Activated CD4-positive, alpha-beta T cell treated with anti-CD3 and anti-CD28 coated beads, Interleukin-2, amount 10 ng/mL, durations not matched to agents 7 days and 5 days (primary cell): ENCODE measurements at regions not wholly inside any gene's neighbourhood (a gene's known extent, or its start where the extent isn't known, plus 50 kb on each side); places are given as distances from the start of the nearest gene placed in this dataset.

Experiments used
- CTCF ChIA-PET: fragments of 350-600 bp; sonication (Branson Sonifier 250); formaldehyde crosslinking; loops from one replicate; lab custom pipeline; 2021; ENCODE audit warnings: antibody characterized with exemption; lab: Charles Lee
- POLR2A ChIA-PET: fragments of 350-600 bp; sonication (Branson Sonifier 250); formaldehyde crosslinking; loops from one replicate; lab custom pipeline; 2021; ENCODE audit warnings: antibody characterized with exemption; lab: Charles Lee
- DNase-seq: peaks from one replicate; pipeline ENCODE4 v3.0.0-alpha.2; 2020
- H3K27ac Mint-ChIP-seq: one replicate; pipeline ENCODE4 v1.8.0; 2021; ENCODE audit warnings: mild to moderate bottlenecking, moderate library complexity, mixed read lengths
- H3K27me3 Mint-ChIP-seq: one replicate; pipeline ENCODE4 v1.8.0; 2021; ENCODE audit warnings: mixed read lengths
- H3K36me3 Mint-ChIP-seq: one replicate; pipeline ENCODE4 v1.8.0; 2021; ENCODE audit warnings: low read depth, mixed read lengths
- H3K4me1 Mint-ChIP-seq: one replicate; pipeline ENCODE4 v1.8.0; 2021; ENCODE audit warnings: mixed read lengths
- H3K4me3 Mint-ChIP-seq: one replicate; pipeline ENCODE4 v1.8.0; 2021; ENCODE audit warnings: mild to moderate bottlenecking, moderate library complexity, mixed read lengths
- H3K9me3 Mint-ChIP-seq: one replicate; pipeline ENCODE4 v1.8.0; 2021; ENCODE audit warnings: mixed read lengths

DNA sequence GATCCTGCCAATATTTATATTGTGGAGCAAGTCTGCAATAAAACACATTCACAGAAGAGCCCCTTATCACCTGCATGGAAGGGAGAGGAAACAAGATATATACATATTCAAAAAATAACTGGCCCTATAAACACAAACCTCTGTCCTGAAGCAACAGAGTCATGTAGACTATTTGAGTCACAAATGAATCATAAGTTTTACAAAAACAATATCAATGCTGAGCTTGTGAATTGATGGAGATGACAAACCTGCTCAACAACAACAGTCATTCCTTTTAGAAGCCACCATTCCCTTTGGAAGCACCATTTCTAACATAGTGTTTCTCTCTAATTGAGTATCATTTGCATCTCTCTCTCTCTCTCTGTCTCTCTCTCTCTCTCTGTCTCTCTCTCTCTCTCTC is 313.9 kb downstream of the MID1IP1 start:
- Mint-ChIP-seq H3K4me3 (no peak overlapping the region), H3K36me3 (no peaks in the 10 kb centered on the region), H3K27ac (no peak overlapping the region), H3K9me3 (no peaks in the 10 kb centered on the region), H3K4me1 (no peaks in the 10 kb centered on the region), H3K27me3 (peaks cover 3% of the 10 kb centered on the region)
- DNase-seq, result no peak
- CTCF ChIA-PET, result no interaction called here
- POLR2A ChIA-PET, result no interaction called here

DNA sequence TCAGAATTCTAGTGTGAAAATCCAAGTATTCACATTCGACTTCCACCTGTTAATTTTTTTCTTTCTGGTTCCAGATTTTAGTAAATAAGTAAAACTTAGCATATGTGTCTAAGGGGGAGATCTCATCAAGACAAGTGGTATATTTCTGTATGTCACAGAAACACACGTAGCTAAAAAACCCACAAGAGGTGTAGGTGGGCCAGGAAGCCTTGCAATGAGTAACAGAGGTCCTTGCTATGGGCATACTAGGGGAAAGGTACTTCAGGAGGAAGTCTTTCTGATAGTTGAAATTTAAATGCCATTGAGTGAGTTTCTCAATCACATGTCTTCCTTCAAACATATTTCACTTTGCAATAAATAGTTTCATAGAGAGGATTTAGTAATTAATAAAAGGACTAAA is 315.8 kb downstream of the MID1IP1 start:
- Mint-ChIP-seq H3K9me3 (no peaks in the 10 kb centered on the region), H3K27me3 (peaks cover 3% of the 10 kb centered on the region), H3K4me3 (no peak overlapping the region), H3K4me1 (no peaks in the 10 kb centered on the region), H3K36me3 (no peaks in the 10 kb centered on the region), H3K27ac (no peak overlapping the region)
- CTCF ChIA-PET, result no interaction called here
- POLR2A ChIA-PET, result no interaction called here
- no peak for DNase-seq

DNA sequence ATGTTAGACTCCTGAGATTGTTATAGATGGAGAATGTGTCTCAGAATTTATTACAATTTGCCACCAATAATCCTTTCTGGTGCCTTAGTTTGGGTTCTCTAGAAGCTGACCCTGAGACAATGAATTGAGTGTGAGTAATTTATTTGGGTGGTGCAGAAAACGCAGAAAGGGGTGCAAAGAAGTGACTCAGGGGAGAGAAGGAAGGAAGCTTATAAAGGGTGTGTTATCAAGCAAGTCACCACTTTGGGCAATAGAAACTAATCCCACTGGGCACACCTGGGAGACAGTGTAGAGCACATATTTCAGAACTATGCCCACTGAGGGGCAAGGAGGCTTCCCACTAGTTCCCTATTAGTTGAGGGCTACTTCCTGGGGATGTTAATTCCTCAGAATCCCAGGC is 320.6 kb downstream of the MID1IP1 start:
- no peaks in the 10 kb centered on the region for H3K9me3 Mint-ChIP-seq
- H3K4me1 Mint-ChIP-seq, result no peaks in the 10 kb centered on the region
- no peaks in the 10 kb centered on the region for H3K27me3 Mint-ChIP-seq
- POLR2A ChIA-PET, result no interaction called here
- DNase-seq, result no peak
- H3K27ac Mint-ChIP-seq, result no peak overlapping the region
- H3K36me3 Mint-ChIP-seq, result no peaks in the 10 kb centered on the region
- CTCF ChIA-PET, result no interaction called here
- no peak overlapping the region for H3K4me3 Mint-ChIP-seq

DNA sequence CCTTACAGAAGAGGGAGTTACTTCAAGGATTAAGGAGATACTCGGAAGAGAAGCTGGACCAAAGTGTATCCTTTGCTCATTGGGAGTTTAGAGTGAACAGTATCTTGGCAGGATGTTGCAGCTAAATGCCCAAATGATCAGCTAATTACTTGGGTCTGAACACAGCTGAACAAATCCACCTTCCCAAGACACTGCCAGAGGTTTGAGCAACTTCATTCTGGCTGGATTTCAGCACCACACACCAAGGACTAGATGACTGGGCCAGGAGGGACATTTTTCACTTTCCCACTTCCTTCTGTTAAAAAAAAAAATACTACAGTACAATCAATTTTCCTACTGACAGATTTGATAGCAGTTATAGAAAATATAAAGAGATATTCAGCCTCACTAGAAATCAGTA is 324.6 kb downstream of the MID1IP1 start:
- no peaks in the 10 kb centered on the region for H3K4me1 Mint-ChIP-seq
- H3K4me3 Mint-ChIP-seq, result no peak overlapping the region
- H3K27ac Mint-ChIP-seq, result no peak overlapping the region
- DNase-seq, result no peak
- ChIA-PET POLR2A (no interaction called here), CTCF (interaction anchor here (1.1 kb wide), 2 partner anchors 13 to 324 kb away, joined by 3 read pairs; no protein-coding TSS in a partner anchor)
- no peaks in the 10 kb centered on the region for H3K27me3 Mint-ChIP-seq
- no peaks in the 10 kb centered on the region for H3K36me3 Mint-ChIP-seq
- H3K9me3 Mint-ChIP-seq, result no peaks in the 10 kb centered on the region

DNA sequence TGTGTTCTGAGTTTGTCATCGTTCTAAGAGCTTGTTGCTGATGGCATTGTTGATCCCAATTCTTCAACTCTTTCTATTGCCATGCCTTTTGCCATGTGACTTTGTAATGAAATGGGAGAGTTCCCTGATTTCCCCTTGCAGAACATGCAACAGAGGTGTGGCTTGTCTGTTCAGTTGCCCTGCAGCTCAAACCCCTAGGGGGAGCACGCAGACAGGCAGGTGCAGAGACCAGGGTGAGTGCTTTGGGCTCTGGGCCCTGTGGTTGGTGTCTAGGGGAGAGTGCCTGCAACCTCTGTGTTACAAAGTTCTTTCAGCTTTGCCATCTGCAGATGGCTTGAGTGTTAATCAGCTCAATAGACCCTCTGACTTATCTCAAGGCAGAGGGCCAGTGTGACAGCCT is 332.7 kb downstream of the MID1IP1 start:
- H3K9me3 Mint-ChIP-seq, result peaks cover 2% of the 10 kb centered on the region
- H3K27ac Mint-ChIP-seq, result no peak overlapping the region
- CTCF ChIA-PET, result interaction anchor here (0.6 to 1.5 kb wide), 4 partner anchors 18 to 105 kb away, joined by 3 to 7 read pairs (median 3); no protein-coding TSS in a partner anchor
- POLR2A ChIA-PET, result no interaction called here
- H3K27me3 Mint-ChIP-seq, result no peaks in the 10 kb centered on the region
- DNase-seq, result peak; percentile 7
- H3K4me3 Mint-ChIP-seq, result no peak overlapping the region
- H3K36me3 Mint-ChIP-seq, result no peaks in the 10 kb centered on the region
- H3K4me1 Mint-ChIP-seq, result no peaks in the 10 kb centered on the region

DNA sequence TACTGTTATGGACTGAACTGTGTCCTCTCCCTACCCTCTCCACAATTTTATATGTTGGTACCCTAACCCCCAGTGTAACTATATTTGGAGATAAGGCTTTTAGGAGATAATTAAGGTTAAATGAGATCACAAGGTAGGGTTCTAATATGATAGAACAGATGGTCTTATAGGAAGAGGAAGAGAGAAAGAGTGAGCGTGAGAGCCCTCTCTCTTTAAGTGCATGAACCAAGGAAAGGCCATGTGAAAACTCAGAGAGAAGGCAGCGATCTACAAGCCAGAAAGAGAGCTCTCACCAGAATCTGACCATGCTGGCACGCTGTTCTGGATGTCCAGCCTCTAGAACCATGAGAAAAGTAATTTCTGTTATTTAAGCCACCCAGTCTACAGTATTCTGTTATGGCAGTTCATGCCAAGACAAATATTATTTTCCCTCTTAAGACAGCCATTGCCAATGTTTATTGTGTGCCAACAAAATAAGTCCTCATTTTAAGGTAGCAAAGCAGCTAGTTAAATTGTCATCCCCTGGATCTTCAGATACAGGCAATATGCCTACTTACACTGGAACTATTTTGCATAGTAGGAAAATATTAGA is 336.2 kb downstream of the MID1IP1 start:
- no peaks in the 10 kb centered on the region for H3K27me3 Mint-ChIP-seq

DNA sequence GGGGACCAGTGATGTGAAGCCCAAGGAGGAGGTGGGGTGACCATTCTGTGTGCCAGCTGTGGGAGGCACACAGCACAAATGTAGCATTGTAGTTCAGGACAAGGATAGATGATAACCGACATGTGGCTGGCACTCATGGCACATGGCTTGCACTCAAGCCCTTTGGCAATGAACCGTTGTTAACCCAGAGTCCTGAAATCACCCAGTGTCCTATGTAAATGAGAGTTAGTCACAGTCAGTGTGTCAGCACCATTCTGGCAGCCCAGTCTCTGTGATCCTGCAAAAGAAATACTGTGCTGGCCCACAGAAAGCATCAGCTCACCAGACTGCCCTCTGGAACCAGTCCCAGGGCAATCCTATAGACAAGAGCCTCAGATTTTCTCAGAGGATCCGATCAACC is 339.3 kb downstream of the MID1IP1 start:
- Mint-ChIP-seq H3K36me3 (no peaks in the 10 kb centered on the region), H3K4me1 (no peaks in the 10 kb centered on the region), H3K4me3 (no peak overlapping the region), H3K9me3 (peaks cover 2% of the 10 kb centered on the region), H3K27me3 (no peaks in the 10 kb centered on the region), H3K27ac (no peak overlapping the region)
- ChIA-PET POLR2A (no interaction called here), CTCF (no interaction called here)
- no peak for DNase-seq

More for the DNA sequence above, 336.2 kb downstream of the MID1IP1 start:
- ChIA-PET POLR2A (no interaction called here), CTCF (no interaction called here)
- Mint-ChIP-seq H3K4me3 (no peak overlapping the region), H3K9me3 (peaks cover 2% of the 10 kb centered on the region), H3K27ac (no peak overlapping the region), H3K36me3 (no peaks in the 10 kb centered on the region), H3K4me1 (no peaks in the 10 kb centered on the region)
- no peak for DNase-seq

DNA sequence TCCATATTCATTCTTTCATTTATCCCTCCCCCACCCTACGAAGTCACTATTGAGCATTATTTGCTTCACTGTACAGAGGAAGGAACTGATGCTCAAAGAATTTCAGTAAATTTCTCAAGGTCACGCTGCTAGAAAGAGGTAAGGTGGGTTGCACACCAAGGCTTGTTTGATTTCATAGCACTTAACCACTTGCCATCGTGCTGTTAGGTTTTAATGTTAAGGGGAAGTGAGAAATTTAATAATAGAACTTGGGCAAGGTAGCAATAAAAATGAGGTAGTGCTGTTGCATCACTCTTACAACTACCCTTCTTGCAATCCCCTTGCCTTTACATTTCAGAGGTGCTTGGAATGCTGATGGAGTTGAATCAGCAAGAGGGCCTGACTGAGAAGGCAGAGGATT is 343.1 kb downstream of the MID1IP1 start:
- Mint-ChIP-seq H3K36me3 (no peaks in the 10 kb centered on the region), H3K4me1 (no peaks in the 10 kb centered on the region), H3K27ac (no peak overlapping the region), H3K9me3 (no peaks in the 10 kb centered on the region), H3K27me3 (no peaks in the 10 kb centered on the region), H3K4me3 (no peak overlapping the region)
- ChIA-PET POLR2A (no interaction called here), CTCF (no interaction called here)
- DNase-seq, result no peak

DNA sequence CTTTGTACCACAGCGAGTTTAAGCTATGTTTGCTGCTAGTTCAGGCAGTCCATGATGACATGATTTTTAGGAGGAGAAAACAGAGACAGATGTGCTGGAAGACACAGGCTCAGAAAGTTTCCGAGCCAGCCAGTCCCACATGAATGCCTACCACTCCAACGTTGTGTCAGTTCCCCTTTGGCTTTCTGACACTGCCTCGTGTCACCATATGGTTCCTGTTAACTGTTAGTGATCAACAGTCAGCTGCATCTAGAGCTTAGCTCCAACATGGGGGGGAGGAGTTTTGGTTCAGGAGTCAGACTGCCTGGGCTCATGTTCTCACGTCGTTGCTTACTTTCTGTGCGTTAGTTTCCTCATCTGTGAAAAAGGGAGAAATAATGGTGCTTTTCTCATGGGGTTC is 343.7 kb downstream of the MID1IP1 start:
- DNase-seq, result no peak
- Mint-ChIP-seq H3K36me3 (no peaks in the 10 kb centered on the region), H3K27me3 (no peaks in the 10 kb centered on the region), H3K4me3 (no peak overlapping the region), H3K27ac (no peak overlapping the region), H3K9me3 (no peaks in the 10 kb centered on the region), H3K4me1 (no peaks in the 10 kb centered on the region)
- ChIA-PET POLR2A (no interaction called here), CTCF (no interaction called here)

DNA sequence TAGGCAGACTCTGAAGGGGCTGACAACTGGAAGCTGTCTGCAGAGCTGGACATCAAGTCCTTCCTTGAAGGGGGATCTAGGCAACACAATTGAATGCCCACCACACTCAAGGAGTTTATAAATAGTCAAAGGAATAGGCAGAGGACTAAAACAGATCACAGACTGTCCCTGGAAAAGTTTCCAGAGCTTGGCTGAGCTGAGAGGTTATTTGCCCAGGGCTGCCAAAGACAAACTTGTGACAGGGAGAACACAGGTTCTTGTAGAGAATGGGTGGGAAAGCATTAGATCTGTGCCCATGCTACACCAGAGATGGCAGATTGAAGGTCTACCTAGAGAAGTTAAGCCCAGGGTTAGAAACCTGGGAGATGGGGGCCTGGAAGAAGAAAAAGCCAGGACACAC is 344.6 kb downstream of the MID1IP1 start:
- CTCF ChIA-PET, result no interaction called here
- POLR2A ChIA-PET, result no interaction called here
- Mint-ChIP-seq H3K4me1 (no peaks in the 10 kb centered on the region), H3K36me3 (no peaks in the 10 kb centered on the region), H3K27me3 (no peaks in the 10 kb centered on the region), H3K27ac (no peak overlapping the region), H3K4me3 (no peak overlapping the region), H3K9me3 (no peaks in the 10 kb centered on the region)
- DNase-seq, result no peak

DNA sequence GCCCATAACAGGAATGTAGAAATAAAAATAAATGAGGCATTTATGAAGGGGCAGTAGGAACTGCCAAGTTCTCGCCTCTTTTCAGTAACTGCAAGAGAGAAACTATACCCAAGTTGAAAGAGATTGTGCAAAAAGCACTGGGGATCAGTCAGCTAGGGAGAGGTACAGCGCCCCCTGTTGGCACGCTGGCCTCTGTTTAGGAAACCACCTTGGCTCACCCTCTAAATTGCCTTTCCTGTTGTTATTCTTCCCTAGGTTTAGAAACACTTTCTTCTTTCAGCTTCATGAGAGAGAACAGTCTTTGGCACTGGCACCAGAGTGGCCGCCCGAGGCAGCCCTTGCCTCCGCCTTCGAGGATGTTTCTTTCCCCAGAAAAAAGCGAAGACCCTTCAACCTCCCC is 348.5 kb downstream of the MID1IP1 start:
- POLR2A ChIA-PET, result no interaction called here

DNA sequence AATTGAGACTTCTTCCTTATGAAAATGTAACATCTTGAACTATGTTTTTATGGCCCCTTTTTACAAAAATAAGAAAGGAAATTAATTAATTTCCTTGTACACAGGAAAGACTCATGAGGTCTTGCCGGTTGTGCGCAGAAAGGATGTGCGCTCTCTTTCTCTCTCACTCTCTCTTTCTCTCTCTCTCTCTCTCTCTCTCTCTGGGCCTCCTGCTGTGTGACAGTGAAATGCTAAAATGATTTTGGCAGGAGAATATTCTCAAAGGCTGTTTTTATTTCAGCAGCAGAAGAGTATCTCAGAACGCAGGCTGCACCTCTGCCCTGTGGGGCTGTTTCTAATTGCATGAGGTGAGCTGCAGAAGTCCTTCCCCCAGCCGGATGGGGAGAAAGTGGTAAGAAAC is 349.0 kb downstream of the MID1IP1 start:
- CTCF ChIA-PET, result no interaction called here
- no peak overlapping the region for H3K4me3 Mint-ChIP-seq

More for the DNA sequence above, 348.5 kb downstream of the MID1IP1 start:
- Mint-ChIP-seq H3K4me1 (no peaks in the 10 kb centered on the region), H3K9me3 (no peaks in the 10 kb centered on the region), H3K27me3 (no peaks in the 10 kb centered on the region), H3K27ac (no peak overlapping the region), H3K36me3 (no peaks in the 10 kb centered on the region), H3K4me3 (no peak overlapping the region)
- peak; percentile 57 for DNase-seq
- CTCF ChIA-PET, result interaction anchor here (0.8 kb wide), 1 partner anchor 24 kb away, joined by 3 read pairs; no protein-coding TSS in a partner anchor

DNA sequence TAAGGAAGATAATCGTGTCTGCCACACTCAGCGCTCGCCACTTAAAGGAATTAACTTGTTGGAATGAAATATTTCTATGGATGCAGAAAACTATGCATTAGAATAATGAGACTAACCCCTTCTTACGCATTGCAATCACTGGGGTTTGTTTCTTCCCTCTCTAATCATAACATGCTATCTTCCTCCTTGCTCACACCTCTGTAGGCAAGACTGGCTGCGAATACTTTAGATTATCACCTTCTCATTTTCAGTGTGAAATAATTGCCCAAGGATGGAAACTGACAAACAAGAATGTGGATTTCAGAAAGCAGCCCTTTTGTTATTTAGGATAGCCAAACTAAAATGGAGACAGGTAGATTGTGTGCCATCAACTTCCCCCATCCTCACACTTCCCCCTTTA is 349.4 kb downstream of the MID1IP1 start:
- no peak for DNase-seq
- Mint-ChIP-seq H3K9me3 (no peaks in the 10 kb centered on the region), H3K27ac (no peak overlapping the region), H3K4me3 (no peak overlapping the region), H3K36me3 (no peaks in the 10 kb centered on the region), H3K4me1 (no peaks in the 10 kb centered on the region), H3K27me3 (no peaks in the 10 kb centered on the region)
- ChIA-PET CTCF (interaction anchor here (0.6 to 1.2 kb wide), 2 partner anchors 469 to 529 kb away, joined by 3 to 4 read pairs; no protein-coding TSS in a partner anchor), POLR2A (no interaction called here)

More for the DNA sequence above, 349.0 kb downstream of the MID1IP1 start:
- Mint-ChIP-seq H3K27ac (no peak overlapping the region), H3K9me3 (no peaks in the 10 kb centered on the region), H3K36me3 (no peaks in the 10 kb centered on the region), H3K27me3 (no peaks in the 10 kb centered on the region), H3K4me1 (no peaks in the 10 kb centered on the region)
- no peak for DNase-seq
- POLR2A ChIA-PET, result no interaction called here

DNA sequence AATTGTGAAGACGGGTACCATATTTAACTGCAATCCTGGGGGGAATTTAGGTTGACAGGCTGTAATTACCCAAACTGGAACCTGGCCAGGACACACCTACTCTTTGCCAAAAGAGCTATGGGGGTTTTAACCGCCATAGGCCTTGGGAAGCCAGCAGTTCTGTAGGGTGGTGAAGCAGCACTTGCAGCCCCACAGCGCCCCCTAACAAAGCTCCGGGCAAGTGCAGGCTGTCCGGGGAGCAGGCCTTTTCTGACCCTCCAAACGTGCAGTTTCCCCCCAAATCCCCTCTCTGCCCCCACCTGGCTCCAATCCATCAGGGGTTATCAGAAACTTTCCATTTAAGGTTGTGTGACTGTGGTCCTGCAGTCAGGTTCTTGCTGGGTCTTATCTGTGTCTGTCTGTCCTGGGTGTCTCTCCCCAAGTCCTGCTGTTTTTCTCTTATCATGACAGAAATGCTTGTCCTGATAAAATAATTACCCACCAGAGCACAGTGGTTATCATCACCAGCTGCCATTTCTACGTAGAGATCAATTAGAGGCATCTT is 350.9 kb downstream of the MID1IP1 start:
- no peaks in the 10 kb centered on the region for H3K9me3 Mint-ChIP-seq
- H3K27ac Mint-ChIP-seq, result no peak overlapping the region
- H3K36me3 Mint-ChIP-seq, result no peaks in the 10 kb centered on the region
- H3K4me1 Mint-ChIP-seq, result no peaks in the 10 kb centered on the region
- POLR2A ChIA-PET, result no interaction called here
- no peaks in the 10 kb centered on the region for H3K27me3 Mint-ChIP-seq
- peak; percentile 25 for DNase-seq
- CTCF ChIA-PET, result interaction anchor here (0.6 to 1.6 kb wide), 6 partner anchors 11 to 528 kb away, joined by 3 to 8 read pairs (median 4); no protein-coding TSS in a partner anchor
- H3K4me3 Mint-ChIP-seq, result no peak overlapping the region
